Neural cell (in vitro differentiated cells): ENCODE measurements at regions not wholly inside any gene's neighbourhood (a gene's known extent, or its start where the extent isn't known, plus 50 kb on each side); places are given as distances from the start of the nearest gene placed in this dataset.

Source experiments
- H2AFZ ChIP-seq: fragments of 200-600, 300-800 bp; sonication (generic), shearing (Covaris generic); 2 replicates; pipeline ENCODE4 v1.6.0; 2014; ENCODE audit warnings: low read depth, mild to moderate bottlenecking, antibody characterized with exemption, low read length, moderate library complexity
- H3F3A ChIP-seq: fragments of 200-600 bp; shearing (Covaris generic); 2 replicates; pipeline ENCODE4 v1.6.1; 2016; ENCODE audit warnings: mild to moderate bottlenecking, moderate library complexity, mixed read lengths, antibody characterized with exemption, low read length; ENCODE audit not compliant: insufficient read depth, poor library complexity, severe bottlenecking
- H3K27ac ChIP-seq: fragments of 200-600, 300-800 bp; sonication (generic), shearing (Covaris generic); 2 replicates; pipeline ENCODE4 v1.5.1; 2014; ENCODE audit warnings: mild to moderate bottlenecking, low read length, moderate library complexity
- H3K27me3 ChIP-seq: fragments of 300-800, 200-600 bp; sonication (generic), shearing (Covaris generic); 2 replicates; pipeline ENCODE4 v1.6.0; 2014; ENCODE audit warnings: mild to moderate bottlenecking, low read depth, low read length, moderate library complexity; ENCODE audit not compliant: insufficient read depth
- H3K36me3 ChIP-seq: fragments of 300-800, 200-600 bp; sonication (generic), shearing (Covaris generic); 2 replicates; pipeline ENCODE4 v1.5.1; 2014; ENCODE audit warnings: mild to moderate bottlenecking, antibody characterized with exemption, low read length, moderate library complexity; ENCODE audit not compliant: insufficient read depth
- H3K4me2 ChIP-seq: fragments of 300-800, 200-600 bp; sonication (generic), shearing (Covaris generic); 2 replicates; pipeline ENCODE4 v1.6.0; 2014; ENCODE audit warnings: mild to moderate bottlenecking, low read length
- H3K4me3 ChIP-seq: fragments of 300-800, 200-600 bp; sonication (generic), shearing (Covaris generic); 2 replicates; pipeline ENCODE4 v1.5.1; 2014; ENCODE audit warnings: mild to moderate bottlenecking, low read length, moderate library complexity
- H3K79me2 ChIP-seq: fragments of 200-600 bp; shearing (Covaris generic); replicated peaks from 2 replicates; pipeline ENCODE4 v1.6.0; 2014; ENCODE audit warnings: mild to moderate bottlenecking, low read length, moderate library complexity; ENCODE audit not compliant: insufficient read depth
- H3K9ac ChIP-seq: fragments of 300-800, 200-600 bp; sonication (generic), shearing (Covaris generic); 2 replicates; pipeline ENCODE4 v1.6.1; 2016; ENCODE audit warnings: mild to moderate bottlenecking, low read length, mixed read lengths
- H3K9me2 ChIP-seq: fragments of 200-600 bp; shearing (Covaris generic); 2 replicates; pipeline ENCODE4 v1.6.1; 2016; ENCODE audit warnings: mild to moderate bottlenecking, low read length, mixed read lengths; ENCODE audit not compliant: insufficient read depth
- H3K9me3 ChIP-seq: fragments of 200-600, 300-800 bp; sonication (generic), shearing (Covaris generic); 2 replicates; pipeline ENCODE4 v1.6.1; 2016; ENCODE audit warnings: mild to moderate bottlenecking, mixed run types, low read length, moderate library complexity, mixed read lengths
- H4K20me1 ChIP-seq: fragments of 200-600 bp; shearing (Covaris generic); 2 replicates; pipeline ENCODE4 v1.6.1; 2016; ENCODE audit warnings: mild to moderate bottlenecking, mixed run types; ENCODE audit not compliant: insufficient read depth
- EP300 ChIP-seq: fragments of 450-650 bp; conservative IDR thresholded peaks from 2 replicates; pipeline ENCODE4 v1.6.1; 2014; ENCODE audit warnings: antibody characterized with exemption, mild to moderate bottlenecking, moderate library complexity; ENCODE audit not compliant: poor library complexity, severe bottlenecking
- EZH2 ChIP-seq: fragments of 200-600, 300-800 bp; shearing (Covaris generic), sonication (generic); IDR thresholded peaks from 2 replicates; pipeline ENCODE4 v1.6.1; 2014; ENCODE audit warnings: antibody characterized with exemption, low read length, borderline replicate concordance, mild to moderate bottlenecking; ENCODE audit not compliant: insufficient read depth, poor library complexity, severe bottlenecking
- MXI1 ChIP-seq: fragments of 450-650 bp; conservative IDR thresholded peaks from 2 replicates; pipeline ENCODE4 v1.6.1; 2014; ENCODE audit warnings: antibody characterized with exemption, mild to moderate bottlenecking; ENCODE audit not compliant: poor library complexity, severe bottlenecking
- POLR2AphosphoS5 ChIP-seq: IDR thresholded peaks from 2 replicates; pipeline ENCODE4 v1.6.1; 2012
- RAD21 ChIP-seq: fragments of 450-650 bp; conservative IDR thresholded peaks from 2 replicates; pipeline ENCODE4 v1.6.1; 2014; ENCODE audit warnings: antibody characterized with exemption, mild to moderate bottlenecking, moderate library complexity
- SMC3 ChIP-seq: fragments of 450-650 bp; conservative IDR thresholded peaks from 2 replicates; pipeline ENCODE4 v1.6.1; 2014; ENCODE audit warnings: antibody characterized with exemption, mild to moderate bottlenecking, moderate library complexity; ENCODE audit not compliant: poor library complexity
- TAF1 ChIP-seq: IDR thresholded peaks from 2 replicates; pipeline ENCODE4 v1.6.1; 2012; ENCODE audit warnings: low read depth
- TF ChIP-seq, protein P1 (sequence below): fragments of 450-650 bp; IDR thresholded peaks from 2 replicates; pipeline ENCODE4 v1.5.1; 2014; ENCODE audit warnings: antibody characterized with exemption, mild to moderate bottlenecking, moderate library complexity; ENCODE audit not compliant: poor library complexity, severe bottlenecking
- TF ChIP-seq, protein P2 (sequence below): IDR thresholded peaks from 2 replicates; pipeline ENCODE4 v1.6.1; 2012; ENCODE audit warnings: borderline replicate concordance

DNA sequence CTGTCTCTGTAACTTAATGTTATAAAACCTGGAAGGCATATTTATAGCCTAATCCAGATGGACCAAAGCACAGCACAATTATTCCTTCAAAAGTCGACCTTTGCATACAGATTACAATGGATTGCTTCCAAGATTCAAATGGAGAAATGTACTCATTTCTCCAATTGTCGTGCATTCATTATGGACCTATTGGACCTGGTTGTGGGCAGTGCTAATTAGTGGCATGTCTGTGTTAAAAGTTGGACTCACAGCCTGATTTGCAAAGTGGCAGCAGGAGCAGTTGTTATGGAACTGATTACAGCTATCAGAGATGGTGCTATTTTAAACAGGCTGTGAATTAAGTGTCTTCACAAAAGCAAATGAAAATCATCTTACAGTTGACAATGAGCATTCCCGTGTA, 1529.3 kb upstream of the SLC10A2 start:
- Histone ChIP-seq H3K79me2 (no peaks in the 10 kb centered on the region), H3K27ac (no peak overlapping the region), H4K20me1 (no peaks in the 10 kb centered on the region), H2AFZ (no peak overlapping the region), H3K9me2 (no peaks in the 10 kb centered on the region), H3K4me2 (no peak overlapping the region), H3K36me3 (no peaks in the 10 kb centered on the region), H3K4me3 (no peak overlapping the region), H3K9me3 (no peaks in the 10 kb centered on the region), H3K27me3 (no peaks in the 10 kb centered on the region), H3K9ac (no peak overlapping the region), H3F3A (no peaks in the 10 kb centered on the region)
- TF ChIP-seq MXI1 (no peak), EP300 (no peak), EZH2 (no peak), SMC3 (no peak), RAD21 (no peak), POLR2AphosphoS5 (no peak), TAF1 (no peak)
- TF ChIP-seq, protein P1, sequence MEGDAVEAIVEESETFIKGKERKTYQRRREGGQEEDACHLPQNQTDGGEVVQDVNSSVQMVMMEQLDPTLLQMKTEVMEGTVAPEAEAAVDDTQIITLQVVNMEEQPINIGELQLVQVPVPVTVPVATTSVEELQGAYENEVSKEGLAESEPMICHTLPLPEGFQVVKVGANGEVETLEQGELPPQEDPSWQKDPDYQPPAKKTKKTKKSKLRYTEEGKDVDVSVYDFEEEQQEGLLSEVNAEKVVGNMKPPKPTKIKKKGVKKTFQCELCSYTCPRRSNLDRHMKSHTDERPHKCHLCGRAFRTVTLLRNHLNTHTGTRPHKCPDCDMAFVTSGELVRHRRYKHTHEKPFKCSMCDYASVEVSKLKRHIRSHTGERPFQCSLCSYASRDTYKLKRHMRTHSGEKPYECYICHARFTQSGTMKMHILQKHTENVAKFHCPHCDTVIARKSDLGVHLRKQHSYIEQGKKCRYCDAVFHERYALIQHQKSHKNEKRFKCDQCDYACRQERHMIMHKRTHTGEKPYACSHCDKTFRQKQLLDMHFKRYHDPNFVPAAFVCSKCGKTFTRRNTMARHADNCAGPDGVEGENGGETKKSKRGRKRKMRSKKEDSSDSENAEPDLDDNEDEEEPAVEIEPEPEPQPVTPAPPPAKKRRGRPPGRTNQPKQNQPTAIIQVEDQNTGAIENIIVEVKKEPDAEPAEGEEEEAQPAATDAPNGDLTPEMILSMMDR = no peak
- TF ChIP-seq, protein P2, sequence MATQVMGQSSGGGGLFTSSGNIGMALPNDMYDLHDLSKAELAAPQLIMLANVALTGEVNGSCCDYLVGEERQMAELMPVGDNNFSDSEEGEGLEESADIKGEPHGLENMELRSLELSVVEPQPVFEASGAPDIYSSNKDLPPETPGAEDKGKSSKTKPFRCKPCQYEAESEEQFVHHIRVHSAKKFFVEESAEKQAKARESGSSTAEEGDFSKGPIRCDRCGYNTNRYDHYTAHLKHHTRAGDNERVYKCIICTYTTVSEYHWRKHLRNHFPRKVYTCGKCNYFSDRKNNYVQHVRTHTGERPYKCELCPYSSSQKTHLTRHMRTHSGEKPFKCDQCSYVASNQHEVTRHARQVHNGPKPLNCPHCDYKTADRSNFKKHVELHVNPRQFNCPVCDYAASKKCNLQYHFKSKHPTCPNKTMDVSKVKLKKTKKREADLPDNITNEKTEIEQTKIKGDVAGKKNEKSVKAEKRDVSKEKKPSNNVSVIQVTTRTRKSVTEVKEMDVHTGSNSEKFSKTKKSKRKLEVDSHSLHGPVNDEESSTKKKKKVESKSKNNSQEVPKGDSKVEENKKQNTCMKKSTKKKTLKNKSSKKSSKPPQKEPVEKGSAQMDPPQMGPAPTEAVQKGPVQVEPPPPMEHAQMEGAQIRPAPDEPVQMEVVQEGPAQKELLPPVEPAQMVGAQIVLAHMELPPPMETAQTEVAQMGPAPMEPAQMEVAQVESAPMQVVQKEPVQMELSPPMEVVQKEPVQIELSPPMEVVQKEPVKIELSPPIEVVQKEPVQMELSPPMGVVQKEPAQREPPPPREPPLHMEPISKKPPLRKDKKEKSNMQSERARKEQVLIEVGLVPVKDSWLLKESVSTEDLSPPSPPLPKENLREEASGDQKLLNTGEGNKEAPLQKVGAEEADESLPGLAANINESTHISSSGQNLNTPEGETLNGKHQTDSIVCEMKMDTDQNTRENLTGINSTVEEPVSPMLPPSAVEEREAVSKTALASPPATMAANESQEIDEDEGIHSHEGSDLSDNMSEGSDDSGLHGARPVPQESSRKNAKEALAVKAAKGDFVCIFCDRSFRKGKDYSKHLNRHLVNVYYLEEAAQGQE = no peak

DNA sequence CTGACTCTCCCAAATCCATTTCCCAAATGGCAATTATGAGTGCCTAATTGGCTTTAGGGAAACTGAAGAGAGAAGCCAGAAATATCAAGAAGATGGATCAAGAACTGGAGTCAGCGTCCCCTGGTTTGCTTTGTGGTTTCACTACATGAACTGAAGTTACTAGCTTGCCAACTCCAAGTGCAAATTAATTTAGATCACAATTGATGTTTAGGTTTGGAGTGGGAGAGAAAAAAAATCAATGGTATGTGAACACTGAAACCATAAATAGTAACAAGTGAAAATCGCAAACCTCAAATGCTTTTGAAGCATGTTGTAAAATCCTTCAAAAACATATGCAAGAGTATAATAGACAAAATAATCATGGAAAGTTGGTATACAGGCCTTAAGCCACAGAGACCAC, 1528.6 kb upstream of the SLC10A2 start:
- TF ChIP-seq TAF1 (no peak), EP300 (no peak), EZH2 (no peak), MXI1 (no peak), RAD21 (no peak)
- TF ChIP-seq, protein P1 = no peak
- TF ChIP-seq, protein P2 = no peak
- no peaks in the 10 kb centered on the region for H3K9me3 ChIP-seq

More for the DNA sequence above, 1528.6 kb upstream of the SLC10A2 start:
- no peaks in the 10 kb centered on the region for H3K36me3 ChIP-seq
- no peak overlapping the region for H3K4me3 ChIP-seq
- H3K27me3 ChIP-seq = no peaks in the 10 kb centered on the region
- H3K9me2 ChIP-seq = no peaks in the 10 kb centered on the region
- no peaks in the 10 kb centered on the region for H3F3A ChIP-seq
- no peak overlapping the region for H2AFZ ChIP-seq
- H3K4me2 ChIP-seq = no peak overlapping the region
- H3K27ac ChIP-seq = no peak overlapping the region
- H3K9ac ChIP-seq = no peak overlapping the region
- no peaks in the 10 kb centered on the region for H3K79me2 ChIP-seq
- no peaks in the 10 kb centered on the region for H4K20me1 ChIP-seq
